Lower lobe of right lung (tissue), 2 donors: ENCODE measurements at regions not wholly inside any gene's neighbourhood (a gene's known extent, or its start where the extent isn't known, plus 50 kb on each side); places are given as distances from the start of the nearest gene placed in this dataset.

Source experiments
- ATAC-seq, 2 donors: fragments of 200-7000 bp; cut with Tn5 transposase; one replicate each; pipeline ENCODE4 v1.9.1; 2020 to 2022; ENCODE audit warnings: mild to moderate bottlenecking in 2 of 2, moderate library complexity in 2 of 2
- DNase-seq: peaks from one replicate; pipeline ENCODE4 v3.0.0-alpha.2; 2020
- H3K27ac ChIP-seq: fragments of 200-600 bp; one replicate; pipeline ENCODE4 v1.8.0; 2022
- H3K27me3 ChIP-seq: fragments of 200-600 bp; one replicate; pipeline ENCODE4 v1.8.0; 2022; ENCODE audit warnings: low read depth
- H3K36me3 ChIP-seq: fragments of 200-600 bp; one replicate; pipeline ENCODE4 v1.8.0; 2022; ENCODE audit warnings: mild to moderate bottlenecking
- H3K4me1 ChIP-seq: fragments of 200-600 bp; one replicate; pipeline ENCODE4 v1.8.0; 2022
- H3K4me3 ChIP-seq: fragments of 200-600 bp; one replicate; pipeline ENCODE4 v1.8.0; 2022; ENCODE audit warnings: mild to moderate bottlenecking
- H3K9me3 ChIP-seq: fragments of 200-600 bp; one replicate; pipeline ENCODE4 v1.8.0; 2022
- CTCF ChIP-seq: fragments of 200-600 bp; IDR thresholded peaks from one replicate; pipeline ENCODE4 v1.8.0; 2022; ENCODE audit warnings: antibody characterized with exemption, mild to moderate bottlenecking
- intact Hi-C: fragments of 100-400 bp; cut with DNase I; formaldehyde crosslinking; loops from one replicate; pipeline ENCODE4 v1.11.0; 2022
- donor health status: DM: no; HTN: yes; CAD: no; lungs with severe emphysema.

- Histone ChIP-seq H3K36me3 (no peaks in the 10 kb centered on the region), H3K9me3 (no peaks in the 10 kb centered on the region), H3K27ac (no peak overlapping the region), H3K4me3 (no peak overlapping the region), H3K4me1 (no peaks in the 10 kb centered on the region), H3K27me3 (no peaks in the 10 kb centered on the region)
- intact Hi-C loops = no loop called here
- DNase-seq (no peak), ATAC-seq (no peak)
- no peak for TF ChIP-seq CTCF
Measured at GRCh38 chr4:73312967-73313366, 54.4 kb upstream of the ANKRD17 start.

- ATAC-seq (no peak), DNase-seq (no peak)
- intact Hi-C loops = no loop called here
- Histone ChIP-seq H3K4me1 (no peaks in the 10 kb centered on the region), H3K36me3 (no peaks in the 10 kb centered on the region), H3K4me3 (no peak overlapping the region), H3K9me3 (no peaks in the 10 kb centered on the region), H3K27ac (no peak overlapping the region), H3K27me3 (no peaks in the 10 kb centered on the region)
- peak; percentile 38 for TF ChIP-seq CTCF
Measured at GRCh38 chr4:73311428-73311827, 52.8 kb upstream of the ANKRD17 start.

GRCh38 chr4:73309211-73309610 lies 50.6 kb upstream of the ANKRD17 start:
- intact Hi-C loops = no loop called here
- no peak for ATAC-seq
- no peak for TF ChIP-seq CTCF

More at GRCh38 chr4:73309211-73309610, 50.6 kb upstream of the ANKRD17 start:
- DNase-seq = no peak
- Histone ChIP-seq H3K36me3 (no peaks in the 10 kb centered on the region), H3K4me3 (no peak overlapping the region), H3K27ac (no peak overlapping the region), H3K27me3 (no peaks in the 10 kb centered on the region), H3K4me1 (no peaks in the 10 kb centered on the region), H3K9me3 (no peaks in the 10 kb centered on the region)
